GM12878 (cell line): ENCODE measurements at regions not wholly inside any gene's neighbourhood (a gene's known extent, or its start where the extent isn't known, plus 50 kb on each side); places are given as distances from the start of the nearest gene placed in this dataset.

Source experiments
- ATAC-seq: fragments of 200-7000 bp; cut with Tn5 transposase; 3 replicates; pipeline ENCODE4 v1.9.1; 2020; ENCODE audit warnings: mild to moderate bottlenecking, moderate library complexity
- BruUV-seq: library from RNA; stranded (reverse); fragments of 400-500 nt; replicated peaks from 2 replicates; lab custom pipeline; 2021; lab: Mats Ljungman, UMichigan
- CTCF ChIA-PET: fragments of 300-600 bp; sonication (Branson Sonifier 250); formaldehyde crosslinking; extraction: SDS; loops from one replicate; lab custom pipeline; 2021; ENCODE audit warnings: inconsistent platforms; lab: Yijun Ruan, JAX
- POLR2A ChIA-PET: fragments of 350-600 bp; formaldehyde crosslinking; extraction: SDS; loops from one replicate; lab custom pipeline; 2021; ENCODE audit warnings: inconsistent platforms; lab: Charles Lee
- RAD21 ChIA-PET: fragments of 300-600 bp; sonication (Branson Sonifier 250); formaldehyde crosslinking; loops from one replicate; lab custom pipeline; 2023; ENCODE audit warnings: antibody characterized with exemption; ENCODE audit not compliant: unreplicated experiment; lab: Charles Lee
- SMC1A ChIA-PET: fragments of 300-600 bp; sonication (Branson Sonifier 250); formaldehyde crosslinking; loops from one replicate; lab custom pipeline; 2023; ENCODE audit not compliant: unreplicated experiment, uncharacterized antibody; lab: Charles Lee
- DNase-seq: peaks from one replicate; pipeline ENCODE4 v3.0.0-alpha.2; 2011; ENCODE audit warnings: low read depth, low spot score
- FAIRE-seq: peaks from 3 replicates; lab custom pipeline; 2011; peaks lifted over from hg19 to GRCh38; lab: Jason Lieb, UNC
- H2AFZ ChIP-seq: 2 replicates; pipeline ENCODE4 v1.6.0; 2011; ENCODE audit warnings: low read depth, low read length, control low read depth; ENCODE audit not compliant: control insufficient read depth
- H3K27ac ChIP-seq: 2 replicates; pipeline ENCODE4 v1.5.1; 2011; ENCODE audit warnings: control low read depth; ENCODE audit not compliant: control insufficient read depth, insufficient read depth
- H3K27me3 ChIP-seq, 2 experiments: replicated peaks in 1 of 2; 2 replicates each; pipeline versions ENCODE4 v1.6.0 to v1.6.1; 2011; ENCODE audit warnings: low read length in 1 of 2; ENCODE audit not compliant: control insufficient read depth in 2 of 2, insufficient read depth in 2 of 2
- H3K36me3 ChIP-seq, 2 experiments: 2 replicates each; pipeline ENCODE4 v1.5.1; 2011; ENCODE audit warnings: low read length in 1 of 2; ENCODE audit not compliant: control insufficient read depth in 2 of 2, insufficient read depth in 2 of 2
- H3K4me1 ChIP-seq: 2 replicates; pipeline ENCODE4 v1.6.1; 2011; ENCODE audit warnings: mild to moderate bottlenecking, low read length, moderate library complexity, mixed read lengths; ENCODE audit not compliant: control insufficient read depth, insufficient read depth
- H3K4me2 ChIP-seq: 2 replicates; pipeline ENCODE4 v1.6.0; 2011; ENCODE audit warnings: control low read depth; ENCODE audit not compliant: control insufficient read depth, insufficient read depth
- H3K4me3 ChIP-seq: fragments of 200-600 bp; sonication (generic); 2 replicates; pipeline ENCODE4 v1.5.1; 2016
- H3K79me2 ChIP-seq: 2 replicates; pipeline ENCODE4 v1.6.0; 2011; ENCODE audit warnings: low read length; ENCODE audit not compliant: control insufficient read depth, insufficient read depth
- H3K9ac ChIP-seq: 2 replicates; pipeline ENCODE4 v1.8.0; 2011; ENCODE audit warnings: low read length, control low read depth, mixed read lengths; ENCODE audit not compliant: control insufficient read depth, insufficient read depth
- H3K9me3 ChIP-seq: replicated peaks from 3 replicates; pipeline ENCODE4 v1.5.1; 2011; ENCODE audit warnings: mild to moderate bottlenecking, low read length; ENCODE audit not compliant: control insufficient read depth, insufficient read depth
- H4K20me1 ChIP-seq: 2 replicates; pipeline ENCODE4 v1.6.0; 2011; ENCODE audit not compliant: control insufficient read depth, insufficient read depth
- BCLAF1 ChIP-seq: fragments of 450-650 bp; IDR thresholded peaks from 2 replicates; pipeline ENCODE4 v1.6.1; 2017; ENCODE audit warnings: antibody characterized with exemption, mild to moderate bottlenecking, moderate library complexity
- CBFB ChIP-seq: IDR thresholded peaks from 2 replicates; pipeline ENCODE4 v1.6.1; 2016; ENCODE audit warnings: antibody characterized with exemption, low read depth
- CHD4 ChIP-seq: fragments of 200-600 bp; sonication (generic); IDR thresholded peaks from 2 replicates; pipeline ENCODE4 v1.6.1; 2016; ENCODE audit warnings: mild to moderate bottlenecking
- DPF2 ChIP-seq: fragments of 450-650 bp; IDR thresholded peaks from 2 replicates; pipeline ENCODE4 v1.6.1; 2017; ENCODE audit warnings: mild to moderate bottlenecking
- ESRRA ChIP-seq: IDR thresholded peaks from 2 replicates; pipeline ENCODE4 v1.6.1; 2012; ENCODE audit warnings: mild to moderate bottlenecking, low read length, improper control_type of control experiment
- EZH2 ChIP-seq: IDR thresholded peaks from 2 replicates; pipeline ENCODE4 v1.6.1; 2012; ENCODE audit warnings: low read depth, mild to moderate bottlenecking, control low read depth, inconsistent platforms, low read length, borderline replicate concordance; ENCODE audit not compliant: control insufficient read depth
- FOXK2 ChIP-seq: fragments of 450-650 bp; IDR thresholded peaks from 2 replicates; pipeline ENCODE4 v1.6.1; 2017; ENCODE audit warnings: mild to moderate bottlenecking, moderate library complexity
- FOXM1 ChIP-seq: IDR thresholded peaks from 2 replicates; pipeline ENCODE4 v1.6.1; 2012; ENCODE audit warnings: low read depth, mild to moderate bottlenecking, inconsistent platforms, low read length, moderate library complexity
- KDM1A ChIP-seq: fragments of 200-600 bp; sonication (generic); IDR thresholded peaks from 2 replicates; pipeline ENCODE4 v1.6.1; 2016; ENCODE audit warnings: borderline replicate concordance
- MYB ChIP-seq: fragments of 150-350 bp; IDR thresholded peaks from 2 replicates; pipeline ENCODE4 v1.6.1; 2014; ENCODE audit warnings: mild to moderate bottlenecking, low read depth, low read length, borderline replicate concordance
- NFYA ChIP-seq: IDR thresholded peaks from 2 replicates; pipeline ENCODE4 v1.6.1; 2011; ENCODE audit warnings: low read depth, mild to moderate bottlenecking, low read length, improper control_type of control experiment, borderline replicate concordance
- PAX5 ChIP-seq: IDR thresholded peaks from 2 replicates; pipeline ENCODE4 v1.6.1; 2011; ENCODE audit warnings: low read depth, low read length, borderline replicate concordance
- SMARCA5 ChIP-seq: fragments of 450-650 bp; IDR thresholded peaks from 2 replicates; pipeline ENCODE4 v1.6.1; 2017; ENCODE audit warnings: mild to moderate bottlenecking
- SRF ChIP-seq, 2 experiments: IDR thresholded peaks; 2 replicates each; pipeline ENCODE4 v1.6.1; 2011; ENCODE audit warnings: low read depth in 2 of 2, low read length in 2 of 2, mild to moderate bottlenecking in 1 of 2, moderate library complexity in 1 of 2
- TBL1XR1 ChIP-seq: IDR thresholded peaks from 2 replicates; pipeline ENCODE4 v1.6.1; 2012; ENCODE audit warnings: low read depth, low read length, improper control_type of control experiment
- WRNIP1 ChIP-seq: IDR thresholded peaks from 2 replicates; pipeline ENCODE4 v1.6.1; 2011; ENCODE audit warnings: low read depth, low read length, improper control_type of control experiment, borderline replicate concordance
- YY1 ChIP-seq: IDR thresholded peaks from 2 replicates; pipeline ENCODE4 v1.6.1; 2011; ENCODE audit warnings: low read depth, mild to moderate bottlenecking, low read length
- WGBS: methylation state at CpG from one replicate; pipeline ENCODE4 v1.1.6; 2016; ENCODE audit warnings: low lambda C conversion rate; ENCODE audit not compliant: insufficient replicate concordance, insufficient coverage; ENCODE audit errors: missing lambda C conversion rate; 5-methylcytosine and 5-hydroxymethylcytosine counted together
- in situ Hi-C: fragments of 300-500 bp; cut with MboI; formaldehyde crosslinking; loops from 9 replicates; pipeline ENCODE4 v1.14.3; 2018; ENCODE audit warnings: mixed read lengths
- intact Hi-C: fragments of 100-400 bp; cut with micrococcal nuclease; formaldehyde crosslinking; loops from one replicate; pipeline ENCODE4 v1.14.2; 2022; ENCODE audit not compliant: unreplicated experiment

- intact Hi-C loops: no loop called here
- Histone ChIP-seq H3K9ac (no peak overlapping the region), H4K20me1 (no peaks in the 10 kb centered on the region), H3K4me1 (no peaks in the 10 kb centered on the region), H3K4me2 (no peak overlapping the region), H3K27me3 (no peaks in the 10 kb centered on the region; a peak in 1 of 4 replicates), H2AFZ (no peak overlapping the region), H3K27ac (no peak overlapping the region), H3K9me3 (peaks cover 2% of the 10 kb centered on the region; the same call in 2 of the 3 replicates), H3K36me3 (no peaks in the 10 kb centered on the region), H3K79me2 (no peaks in the 10 kb centered on the region), H3K4me3 (no peak overlapping the region)
- DNase-seq (no peak), ATAC-seq (no peak), FAIRE-seq (no peak)
- SMC1A ChIA-PET: interaction anchor here (0.8 to 4.6 kb wide), 5 partner anchors 11 to 143 kb away, joined by 3 to 29 read pairs (median 4); partner anchors contain the start of gene ARRDC3
- BruUV-seq: no TSS peak
- CTCF ChIA-PET: interaction anchor here (2.0 to 5.7 kb wide), 2 partner anchors 142 to 176 kb away, joined by 7 to 37 read pairs; no protein-coding TSS in a partner anchor
- TF ChIP-seq EZH2 (no peak), BCLAF1 (no peak), FOXM1 (no peak), TBL1XR1 (no peak), DPF2 (no peak), PAX5 (no peak), ESRRA (no peak), NFYA (no peak), CBFB (no peak), WRNIP1 (no peak), MYB (no peak), YY1 (no peak), SMARCA5 (no peak), KDM1A (no peak), SRF (IDR thresholded peaks at IDR 0.05; ENCODE audit: low read depth in 2 of 2, low read length in 2 of 2) (no peak), FOXK2 (no peak), CHD4 (no peak)
- POLR2A ChIA-PET: interaction anchor here (1.0 kb wide), 1 partner anchor 141 kb away, joined by 3 read pairs; no protein-coding TSS in a partner anchor
- 40% methylated on average over 1 of the region's 1 CpG for WGBS
- in situ Hi-C loops: no loop called here
- RAD21 ChIA-PET: interaction anchor here (2.0 kb wide), 1 partner anchor 141 kb away, joined by 6 read pairs; no protein-coding TSS in a partner anchor
These were observed 139.3 kb downstream of the ARRDC3 start for GRCh38 chr5:91243852-91244251.
